H1 (cell line): ENCODE measurements at regions not wholly inside any gene's neighbourhood (a gene's known extent, or its start where the extent isn't known, plus 50 kb on each side); places are given as distances from the start of the nearest gene placed in this dataset.

Experiments
- SP4 ChIP-seq: IDR thresholded peaks from 2 replicates; pipeline ENCODE4 v1.6.1; 2012; ENCODE audit warnings: low read length, inconsistent platforms

GRCh38 chr7:106603346-106603745 is 57.6 kb downstream of the CCDC71L start (continued):
- no peak for TF ChIP-seq SP4
